CD4-positive, alpha-beta T cell treated with Interleukin-17A for 1 hour (primary cell): ENCODE measurements at regions not wholly inside any gene's neighbourhood (a gene's known extent, or its start where the extent isn't known, plus 50 kb on each side); places are given as distances from the start of the nearest gene placed in this dataset.
"Not testable (repeated sequence)": the region's sequence is repeated elsewhere in the genome, so short reads cannot be mapped to it uniquely, and the experiment has no call there.

Source experiments
- DNase-seq: peaks from one replicate; pipeline ENCODE4 v3.0.0-alpha.2; 2020

DNA sequence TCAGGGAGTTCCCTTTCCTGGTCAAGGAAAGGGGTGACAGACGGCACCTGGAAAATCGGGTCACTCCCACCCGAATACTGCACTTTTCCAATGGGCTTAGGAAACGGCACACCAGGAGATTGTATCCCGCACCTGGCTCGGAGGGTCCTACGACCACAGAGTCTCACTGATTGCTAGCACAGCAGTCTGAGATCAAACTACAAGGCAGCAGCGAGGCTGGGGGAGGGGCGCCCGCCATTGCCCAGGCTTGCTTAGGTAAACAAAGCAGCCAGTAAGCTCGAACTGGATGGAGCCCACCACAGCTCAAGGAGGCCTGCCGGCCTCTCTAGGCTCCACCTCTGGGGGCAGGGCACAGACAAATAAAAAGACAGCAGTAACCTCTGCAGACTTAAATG, 389.7 kb downstream of the SRGAP2C start:
- not testable (repeated sequence) for DNase-seq

GRCh38 chr1:121582898-121583297, 398.1 kb downstream of the SRGAP2C start:
- not testable (repeated sequence) for DNase-seq

DNA sequence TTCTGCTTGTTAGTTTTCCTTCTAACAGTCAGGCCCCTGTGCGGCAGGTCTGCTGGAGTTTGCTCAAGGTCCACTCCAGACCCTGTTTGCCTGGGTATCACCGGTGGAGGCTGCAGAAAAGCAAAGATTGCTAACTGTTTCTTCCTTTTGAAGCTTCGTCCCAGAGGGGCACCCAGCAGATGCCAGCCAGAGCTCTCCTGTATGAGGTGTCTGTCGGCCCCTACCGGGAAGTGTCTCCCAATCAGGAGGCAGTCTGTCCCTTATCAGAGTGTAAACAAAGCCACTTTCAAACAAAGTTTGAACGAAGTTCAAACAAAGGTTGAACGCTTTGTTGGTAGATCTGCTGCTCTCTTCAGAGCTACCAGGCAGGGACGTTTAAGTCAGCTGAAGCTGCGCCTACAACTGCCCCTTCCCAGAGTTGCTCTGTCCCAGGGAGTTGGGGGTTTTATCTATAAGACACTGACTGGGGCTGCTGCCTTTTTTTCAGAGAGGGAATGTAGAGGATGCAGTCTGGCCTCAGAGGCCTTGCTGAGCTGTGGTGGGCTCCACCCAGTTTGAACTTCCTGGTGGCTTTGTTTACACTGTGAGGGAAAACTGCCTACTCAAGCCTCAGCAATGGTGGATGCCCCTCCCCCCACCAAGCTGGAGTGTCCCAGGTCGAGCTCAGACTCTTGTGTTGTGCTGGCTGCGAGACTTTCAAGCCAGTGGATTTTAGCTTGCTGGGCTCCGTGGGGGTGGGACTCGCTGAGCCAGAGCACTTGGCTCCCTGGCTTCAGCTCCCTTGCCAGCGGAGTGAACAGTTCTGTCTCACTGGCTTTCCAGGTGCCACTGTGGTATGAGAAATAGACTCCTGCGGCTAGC, 401.8 kb downstream of the SRGAP2C start:
- peak; percentile 16 for DNase-seq

DNA sequence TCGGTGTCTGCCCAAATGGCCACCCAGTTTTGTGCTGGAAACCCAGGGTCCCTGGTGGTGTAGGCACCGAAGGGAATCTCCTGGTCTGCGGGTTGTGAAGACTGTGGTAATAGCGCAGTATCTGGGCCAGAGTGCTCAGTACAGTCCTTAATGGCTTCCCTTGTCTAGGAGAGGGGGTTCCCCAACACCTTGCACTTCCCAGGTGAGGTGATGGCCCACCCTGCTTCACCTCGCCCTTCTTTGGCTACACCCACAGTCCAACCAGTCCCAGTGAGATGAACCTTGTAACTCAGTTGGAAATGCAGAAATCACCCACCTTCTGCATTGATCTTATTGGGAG, 402.4 kb downstream of the SRGAP2C start:
- DNase-seq: no peak

DNA sequence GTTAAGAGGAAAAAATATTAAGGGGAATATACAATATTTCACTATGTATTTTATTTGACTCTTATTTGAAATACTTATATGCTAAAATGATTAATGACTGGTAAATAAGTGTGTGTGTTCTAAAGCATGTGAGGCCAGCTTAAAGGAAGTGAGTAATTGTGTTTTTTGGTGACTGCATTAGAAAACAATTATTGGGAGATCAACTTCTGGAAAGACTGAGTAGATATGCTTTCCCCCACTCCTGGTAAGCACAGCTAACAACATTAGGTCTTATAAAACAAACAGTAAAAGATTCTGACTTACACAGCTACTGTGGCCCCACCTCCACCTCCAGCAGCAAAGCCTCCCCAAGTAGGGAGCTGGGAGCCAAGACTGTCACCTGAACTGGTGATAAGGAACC, 403.0 kb downstream of the SRGAP2C start:
- DNase-seq: no peak

DNA sequence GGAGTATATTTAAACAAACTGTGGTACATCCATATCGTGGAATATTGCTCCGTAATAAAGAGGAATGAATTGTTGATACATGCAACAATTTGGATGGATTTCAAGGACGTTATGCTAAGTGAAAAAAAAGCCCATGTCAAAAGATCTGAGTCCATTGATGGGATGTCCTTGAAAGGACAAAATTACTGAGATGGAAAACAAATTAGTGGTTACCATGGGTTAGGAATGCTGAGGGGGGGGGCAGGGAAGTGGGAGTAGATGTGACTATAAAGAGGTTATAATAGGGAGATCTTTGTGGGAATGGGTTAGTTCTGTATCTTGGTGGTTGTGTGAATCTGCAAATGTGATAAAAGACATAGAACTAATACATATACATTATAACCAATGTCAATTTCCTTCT, 409.3 kb downstream of the SRGAP2C start:
- DNase-seq: no peak

GRCh38 chr1:121595089-121595488, 410.3 kb downstream of the SRGAP2C start:
- DNase-seq: no peak

DNA sequence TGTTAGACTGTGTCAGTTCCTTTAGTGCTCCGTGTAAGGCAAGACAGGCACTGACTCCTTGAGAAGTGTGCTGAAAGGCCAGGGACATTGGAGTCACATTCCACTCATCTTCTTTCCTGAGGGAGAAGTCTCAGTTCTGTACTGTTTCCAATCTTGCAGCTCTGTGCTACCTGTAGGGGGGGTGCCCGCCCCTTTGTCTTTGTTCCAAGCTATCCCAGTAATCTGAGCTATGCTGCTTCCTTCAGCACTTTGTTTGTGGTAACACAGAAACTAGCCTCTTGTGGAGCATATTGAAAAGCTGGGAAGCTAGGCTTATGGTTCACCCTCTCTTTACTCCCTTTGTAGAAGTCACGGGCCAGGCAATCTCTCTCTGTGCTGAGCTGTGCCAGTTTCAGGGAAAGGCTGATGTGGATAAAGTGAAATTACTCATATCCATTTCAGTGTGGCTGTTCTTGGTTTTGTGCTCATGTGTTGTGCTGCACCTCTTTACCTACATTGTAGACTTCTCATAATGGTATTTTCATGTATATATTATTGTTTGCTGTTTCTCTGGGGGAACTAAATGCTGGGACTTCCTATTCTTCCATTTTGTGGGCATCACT, 420.2 kb downstream of the SRGAP2C start:
- DNase-seq: not testable (repeated sequence)

DNA sequence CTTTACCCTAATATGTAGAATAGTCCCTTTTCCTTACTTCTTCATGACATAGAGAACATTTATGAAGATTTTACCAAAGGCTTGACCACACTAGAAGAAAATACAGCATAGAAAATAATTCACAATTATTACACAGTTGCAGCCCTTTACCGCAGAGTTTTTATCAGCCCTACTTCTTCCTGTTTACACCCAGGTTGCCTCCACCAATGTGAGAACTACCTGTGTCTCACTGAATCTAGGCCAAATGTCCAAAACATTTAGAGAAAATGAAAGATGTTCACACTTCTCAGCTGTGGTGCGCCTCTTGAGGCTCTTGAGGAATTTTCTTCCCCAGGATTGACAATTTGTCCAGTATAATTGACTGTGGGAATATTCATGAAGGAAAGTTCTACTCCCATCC, 422.7 kb downstream of the SRGAP2C start:
- DNase-seq: not testable (repeated sequence)
